GM21423 (cell line): ENCODE measurements at regions not wholly inside any gene's neighbourhood (a gene's known extent, or its start where the extent isn't known, plus 50 kb on each side); places are given as distances from the start of the nearest gene placed in this dataset.
"Not testable (repeated sequence)": the region's sequence is repeated elsewhere in the genome, so short reads cannot be mapped to it uniquely, and the experiment has no call there.

Source experiments
- ATAC-seq: cut with Tn5 transposase; IDR thresholded peaks from one replicate; pipeline ENCODE4 v1.9.1; 2021; ENCODE audit warnings: mild to moderate bottlenecking, moderate library complexity; ENCODE audit not compliant: unreplicated experiment

GRCh38 chr14:50014809-50015430 is 101.5 kb downstream of the VCPKMT start:
- ATAC-seq = no peak

GRCh38 chr14:50015716-50016115 is 100.7 kb downstream of the VCPKMT start:
- no peak for ATAC-seq

GRCh38 chr14:50018201-50018932 is 98.0 kb downstream of the VCPKMT start:
- ATAC-seq = no peak

- ATAC-seq = no peak
These were observed 97.5 kb downstream of the VCPKMT start for GRCh38 chr14:50018933-50019210.

GRCh38 chr14:50020184-50020583 is 96.2 kb downstream of the VCPKMT start:
- ATAC-seq = no peak

GRCh38 chr14:50020799-50021198 is 95.6 kb downstream of the VCPKMT start:
- ATAC-seq = no peak

- no peak for ATAC-seq
These were observed 94.9 kb downstream of the VCPKMT start for GRCh38 chr14:50021261-50022031.

GRCh38 chr14:50022661-50023060 is 93.7 kb downstream of the VCPKMT start:
- no peak for ATAC-seq

GRCh38 chr14:50023671-50024490 is 92.5 kb downstream of the VCPKMT start:
- no peak for ATAC-seq

GRCh38 chr14:50025073-50025472 is 91.3 kb downstream of the VCPKMT start:
- ATAC-seq = no peak

- no peak for ATAC-seq
These were observed 90.6 kb downstream of the VCPKMT start for GRCh38 chr14:50025776-50026175.

GRCh38 chr14:50026396-50026795 is 90.0 kb downstream of the VCPKMT start:
- no peak for ATAC-seq

GRCh38 chr14:50027816-50028215 is 88.6 kb downstream of the VCPKMT start:
- ATAC-seq = no peak

- no peak for ATAC-seq
These were observed 87.9 kb downstream of the VCPKMT start for GRCh38 chr14:50028458-50028857.

DNA sequence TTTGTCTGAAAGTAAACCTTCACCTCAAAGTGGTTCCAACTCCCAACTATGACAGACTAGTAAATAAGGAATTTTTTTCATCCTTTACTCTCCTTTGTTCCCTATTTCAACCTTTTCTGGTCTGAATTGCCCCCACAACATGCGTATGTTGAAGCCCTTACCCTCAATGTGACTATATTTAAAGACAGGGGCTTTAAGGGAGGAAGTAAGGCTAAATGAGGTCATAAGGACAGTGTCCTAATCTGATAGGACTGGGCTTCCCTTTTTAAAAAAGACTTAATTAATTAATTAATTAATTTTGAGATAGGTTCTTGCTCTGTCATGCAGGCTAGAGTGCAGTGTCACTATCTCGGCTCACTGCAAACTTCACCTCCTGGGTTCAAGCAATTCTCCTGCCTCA is 86.3 kb downstream of the VCPKMT start:
- ATAC-seq = no peak

GRCh38 chr14:50030911-50031310 is 85.5 kb downstream of the VCPKMT start:
- not testable (repeated sequence) for ATAC-seq

DNA sequence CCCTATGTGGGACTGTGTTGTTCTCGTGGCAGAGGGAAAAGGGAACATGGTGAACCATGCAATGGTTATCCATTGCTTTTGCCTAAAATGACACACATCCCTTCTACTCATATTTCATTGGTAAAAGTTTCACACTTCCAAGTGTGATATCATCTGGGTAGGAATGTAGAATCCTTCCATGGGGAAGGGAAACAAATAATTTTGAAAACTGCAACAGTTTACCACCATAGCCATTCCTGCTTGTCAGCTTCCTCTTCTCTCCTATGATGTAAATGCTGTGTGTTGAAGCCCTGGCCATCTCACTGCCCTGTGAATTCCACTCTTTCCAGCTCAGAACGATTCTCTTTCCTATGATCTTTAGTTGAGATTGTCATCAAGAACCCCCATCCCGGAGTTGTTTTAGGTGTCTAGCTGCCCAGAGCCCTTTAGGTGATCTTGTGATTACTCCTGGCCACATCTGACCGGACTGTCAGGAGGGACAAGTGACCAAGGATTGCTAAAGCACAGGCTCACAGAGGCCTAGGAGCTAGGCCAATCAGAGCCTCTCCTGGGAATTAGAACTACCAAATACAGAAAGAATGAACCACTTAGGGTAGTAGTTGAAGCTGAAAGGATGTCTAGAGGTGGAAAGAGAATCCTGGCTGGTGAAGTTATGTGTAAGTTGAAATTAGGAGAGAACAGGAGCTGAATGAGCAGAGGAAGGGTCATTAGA is 84.6 kb downstream of the VCPKMT start:
- no peak for ATAC-seq

DNA sequence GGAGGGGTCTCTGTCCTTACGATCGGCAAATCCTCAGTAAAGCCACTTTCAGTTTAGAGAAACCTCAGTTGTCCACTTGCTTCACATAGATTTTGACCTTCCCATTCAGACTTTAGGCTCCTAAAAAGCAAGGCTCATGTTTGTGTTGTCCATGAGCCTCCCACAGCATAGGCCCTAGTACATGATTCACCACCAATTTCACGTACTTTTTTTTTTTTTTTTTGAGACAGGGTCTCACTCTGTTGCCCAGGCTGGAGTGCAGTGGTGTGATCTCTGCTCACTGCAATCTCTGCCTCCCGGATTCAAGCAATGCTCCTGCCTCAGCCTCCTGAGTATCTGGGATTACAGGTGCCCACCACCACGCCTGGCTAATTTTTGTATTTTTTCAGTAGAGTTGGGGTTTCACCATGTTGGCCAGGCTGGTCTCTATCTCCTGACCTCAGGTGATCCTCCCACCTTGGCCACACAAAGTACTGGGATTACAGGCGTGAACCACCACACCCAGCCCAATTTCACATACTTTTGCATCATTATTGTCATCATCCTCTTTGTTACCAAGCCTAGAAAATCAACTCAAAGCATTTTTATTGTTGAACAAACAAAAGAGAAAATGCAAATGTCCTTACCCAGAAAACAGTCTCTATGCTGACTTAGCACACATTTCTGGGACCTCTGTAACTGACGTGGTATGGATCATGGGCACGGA is 83.8 kb downstream of the VCPKMT start:
- ATAC-seq = not testable (repeated sequence)

- no peak for ATAC-seq
These were observed 81.2 kb downstream of the VCPKMT start for GRCh38 chr14:50035214-50035613.

- no peak for ATAC-seq
These were observed 80.2 kb downstream of the VCPKMT start for GRCh38 chr14:50036211-50036610.
